ENCODE measurements at regions not wholly inside any gene's neighbourhood (a gene's known extent, or its start where the extent isn't known, plus 50 kb on each side); places are given as distances from the start of the nearest gene placed in this dataset.
"Not testable (repeated sequence)": the region's sequence is repeated elsewhere in the genome, so short reads cannot be mapped to it uniquely, and the experiment has no call there.

- POLR2A ChIA-PET, result no interaction called here
- H3K4me1 Mint-ChIP-seq (ENCODE audit: low read depth), result no peaks in the 10 kb centered on the region
- TF ChIP-seq, protein P1, sequence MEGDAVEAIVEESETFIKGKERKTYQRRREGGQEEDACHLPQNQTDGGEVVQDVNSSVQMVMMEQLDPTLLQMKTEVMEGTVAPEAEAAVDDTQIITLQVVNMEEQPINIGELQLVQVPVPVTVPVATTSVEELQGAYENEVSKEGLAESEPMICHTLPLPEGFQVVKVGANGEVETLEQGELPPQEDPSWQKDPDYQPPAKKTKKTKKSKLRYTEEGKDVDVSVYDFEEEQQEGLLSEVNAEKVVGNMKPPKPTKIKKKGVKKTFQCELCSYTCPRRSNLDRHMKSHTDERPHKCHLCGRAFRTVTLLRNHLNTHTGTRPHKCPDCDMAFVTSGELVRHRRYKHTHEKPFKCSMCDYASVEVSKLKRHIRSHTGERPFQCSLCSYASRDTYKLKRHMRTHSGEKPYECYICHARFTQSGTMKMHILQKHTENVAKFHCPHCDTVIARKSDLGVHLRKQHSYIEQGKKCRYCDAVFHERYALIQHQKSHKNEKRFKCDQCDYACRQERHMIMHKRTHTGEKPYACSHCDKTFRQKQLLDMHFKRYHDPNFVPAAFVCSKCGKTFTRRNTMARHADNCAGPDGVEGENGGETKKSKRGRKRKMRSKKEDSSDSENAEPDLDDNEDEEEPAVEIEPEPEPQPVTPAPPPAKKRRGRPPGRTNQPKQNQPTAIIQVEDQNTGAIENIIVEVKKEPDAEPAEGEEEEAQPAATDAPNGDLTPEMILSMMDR (IDR thresholded peaks at IDR 0.05), result no peak
- no peak overlapping the region for H3K4me3 Mint-ChIP-seq
- peaks cover 6% of the 10 kb centered on the region for H3K27me3 Mint-ChIP-seq
- no peaks in the 10 kb centered on the region for H3K9me3 Mint-ChIP-seq
- no peak overlapping the region for H3K27ac Mint-ChIP-seq
- CTCF ChIA-PET, result no interaction called here
- no peak for ATAC-seq
- intact Hi-C loops (cut with micrococcal nuclease), result no loop called here
- no peak for DNase-seq
- no peaks in the 10 kb centered on the region for H3K36me3 Mint-ChIP-seq (ENCODE audit: low read depth)
Observed at GRCh38 chr17:21602176-21602575, 90.1 kb upstream of the KCNJ18 start.

- POLR2A ChIA-PET; H3K27ac Mint-ChIP-seq; DNase-seq; H3K4me1 Mint-ChIP-seq (ENCODE audit: low read depth); CTCF ChIA-PET; H3K4me3 Mint-ChIP-seq; intact Hi-C loops (cut with micrococcal nuclease); ATAC-seq; H3K9me3 Mint-ChIP-seq; H3K27me3 Mint-ChIP-seq; H3K36me3 Mint-ChIP-seq (ENCODE audit: low read depth): not testable (repeated sequence)
Observed at GRCh38 chr17:21603292-21603691, 89.0 kb upstream of the KCNJ18 start.

- H3K4me3 Mint-ChIP-seq; DNase-seq; POLR2A ChIA-PET; ATAC-seq; H3K27ac Mint-ChIP-seq; H3K4me1 Mint-ChIP-seq (ENCODE audit: low read depth); CTCF ChIA-PET; H3K9me3 Mint-ChIP-seq; H3K27me3 Mint-ChIP-seq; intact Hi-C loops (cut with micrococcal nuclease); H3K36me3 Mint-ChIP-seq (ENCODE audit: low read depth): not testable (repeated sequence)
Observed at GRCh38 chr17:21611443-21611842, 80.9 kb upstream of the KCNJ18 start.

- H3K4me1 Mint-ChIP-seq (ENCODE audit: low read depth); H3K4me3 Mint-ChIP-seq; H3K36me3 Mint-ChIP-seq (ENCODE audit: low read depth); POLR2A ChIA-PET; ATAC-seq; CTCF ChIA-PET; DNase-seq; H3K27me3 Mint-ChIP-seq; intact Hi-C loops (cut with micrococcal nuclease); H3K9me3 Mint-ChIP-seq; H3K27ac Mint-ChIP-seq: not testable (repeated sequence)
Observed at GRCh38 chr17:21612123-21613070, 79.9 kb upstream of the KCNJ18 start.

DNA sequence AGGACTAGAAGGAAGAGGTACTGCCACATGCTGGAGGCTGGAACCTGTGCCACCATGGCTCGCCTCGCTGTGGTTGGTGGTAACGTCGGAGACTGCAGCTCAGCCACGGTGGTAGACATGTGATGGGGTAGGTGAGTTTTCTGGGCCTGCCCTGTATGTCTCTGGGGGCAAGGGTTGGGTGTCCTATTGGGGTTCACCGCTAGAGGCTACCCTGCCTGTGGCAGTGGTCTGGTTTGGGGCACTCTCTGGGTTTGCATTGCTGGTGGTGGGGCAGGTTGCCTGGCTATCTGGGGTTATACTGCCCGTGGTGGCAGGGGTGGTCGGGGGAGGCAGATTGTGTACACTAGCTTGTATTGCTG, 79.3 kb upstream of the KCNJ18 start:
- TF ChIP-seq, protein P1 (IDR thresholded peaks at IDR 0.05), result no peak
- intact Hi-C loops (cut with micrococcal nuclease), result no loop called here
- no peak overlapping the region for H3K4me3 Mint-ChIP-seq
- H3K9me3 Mint-ChIP-seq, result no peaks in the 10 kb centered on the region
- no peaks in the 10 kb centered on the region for H3K36me3 Mint-ChIP-seq (ENCODE audit: low read depth)
- POLR2A ChIA-PET, result no interaction called here
- H3K27me3 Mint-ChIP-seq, result peaks cover 3% of the 10 kb centered on the region
- CTCF ChIA-PET, result no interaction called here
- DNase-seq (no peak), ATAC-seq (no peak)
- no peaks in the 10 kb centered on the region for H3K4me1 Mint-ChIP-seq (ENCODE audit: low read depth)
- no peak overlapping the region for H3K27ac Mint-ChIP-seq

GRCh38 chr17:21626987-21627386, 65.3 kb upstream of the KCNJ18 start:
- DNase-seq; intact Hi-C loops (cut with micrococcal nuclease); ATAC-seq; H3K36me3 Mint-ChIP-seq (ENCODE audit: low read depth); H3K4me3 Mint-ChIP-seq; H3K27me3 Mint-ChIP-seq; H3K4me1 Mint-ChIP-seq (ENCODE audit: low read depth); H3K9me3 Mint-ChIP-seq; POLR2A ChIA-PET; H3K27ac Mint-ChIP-seq; CTCF ChIA-PET: not testable (repeated sequence)
